HepG2 (cell line): ENCODE measurements at regions not wholly inside any gene's neighbourhood (a gene's known extent, or its start where the extent isn't known, plus 50 kb on each side); places are given as distances from the start of the nearest gene placed in this dataset.
"Not testable (repeated sequence)": the region's sequence is repeated elsewhere in the genome, so short reads cannot be mapped to it uniquely, and the experiment has no call there.

ENCODE experiments used
- ATAC-seq: fragments of 200-7000 bp; cut with Tn5 transposase; 3 replicates; pipeline ENCODE4 v1.9.1; 2020; ENCODE audit warnings: mild to moderate bottlenecking, moderate library complexity
- BruUV-seq: library from RNA; stranded (reverse); fragments of 400-500 nt; replicated peaks from 2 replicates; lab custom pipeline; 2021; lab: Mats Ljungman, UMichigan
- CTCF ChIA-PET: fragments of 300-600 bp; formaldehyde crosslinking; extraction: SDS; loops from one replicate; lab custom pipeline; 2021; ENCODE audit warnings: low total read pairs, inconsistent platforms, low intra/inter-chr PET ratio; lab: Yijun Ruan, JAX
- POLR2A ChIA-PET: fragments of 350-600 bp; sonication (Branson Sonifier 250); formaldehyde crosslinking; loops from one replicate; lab custom pipeline; 2020; ENCODE audit warnings: antibody characterized with exemption, inconsistent platforms; lab: Yijun Ruan, JAX
- DNase-seq: peaks from one replicate; pipeline ENCODE4 v3.0.0-alpha.2; 2015; ENCODE audit warnings: low spot score
- FAIRE-seq: peaks from 3 replicates; lab custom pipeline; 2011; peaks lifted over from hg19 to GRCh38; lab: Jason Lieb, UNC
- H2AFZ ChIP-seq: one replicate; pipeline ENCODE4 v1.6.1; 2011; ENCODE audit warnings: low read length, inconsistent platforms
- H3K27ac ChIP-seq: fragments of 300-600 bp; 3 replicates; pipeline ENCODE4 v1.8.0; 2011; ENCODE audit warnings: mixed run types, mild to moderate bottlenecking, mixed read lengths, low read length, inconsistent platforms; ENCODE audit not compliant: insufficient read depth; ENCODE audit errors: extremely low read length
- H3K27me3 ChIP-seq, 2 experiments: fragments of 200-600 bp in 1 of 2; 2 replicates in 1 of 2; 3 replicates in 1 of 2; pipeline versions ENCODE4 v1.6.0 to v1.8.0; 2011; ENCODE audit warnings: low read length in 2 of 2, mild to moderate bottlenecking in 2 of 2, moderate library complexity in 2 of 2, inconsistent platforms in 1 of 2; ENCODE audit not compliant: insufficient read depth in 2 of 2, control insufficient read depth in 1 of 2
- H3K36me3 ChIP-seq, 2 experiments: fragments of 200-600 bp in 1 of 2; replicated peaks in 1 of 2; 2 replicates in 1 of 2; 3 replicates in 1 of 2; pipeline versions ENCODE4 v1.5.1 to v1.8.0; 2011; ENCODE audit warnings: low read length in 2 of 2, inconsistent platforms in 1 of 2; ENCODE audit not compliant: insufficient read depth in 2 of 2, control insufficient read depth in 1 of 2
- H3K4me1 ChIP-seq: 2 replicates; pipeline ENCODE4 v1.5.1; 2012; ENCODE audit warnings: low read length, inconsistent platforms; ENCODE audit not compliant: insufficient read depth
- H3K4me2 ChIP-seq: 2 replicates; pipeline ENCODE4 v1.6.0; 2011; ENCODE audit warnings: low read depth, low read length, inconsistent platforms
- H3K4me3 ChIP-seq, 3 experiments: fragments of 200-600 bp in 1 of 3; sonication (generic), shearing (Covaris generic) in 1 of 3; replicated peaks in 1 of 3; 2 replicates each; pipeline ENCODE4 v1.5.1; 2011 to 2016; ENCODE audit warnings: low read length in 3 of 3, inconsistent platforms in 2 of 3, low read depth in 2 of 3, mild to moderate bottlenecking in 2 of 3, control low read depth in 1 of 3, mixed read lengths in 1 of 3; ENCODE audit not compliant: insufficient read depth in 1 of 3
- H3K79me2 ChIP-seq: one replicate; pipeline ENCODE4 v1.6.1; 2011; ENCODE audit warnings: low read length, inconsistent platforms; ENCODE audit not compliant: insufficient read depth
- H3K9ac ChIP-seq: 2 replicates; pipeline ENCODE4 v1.6.0; 2011; ENCODE audit warnings: mild to moderate bottlenecking, low read depth, low read length, inconsistent platforms; ENCODE audit not compliant: insufficient read depth
- H3K9me3 ChIP-seq: 2 replicates; pipeline ENCODE4 v1.5.1; 2012; ENCODE audit warnings: mild to moderate bottlenecking, low read length
- H4K20me1 ChIP-seq: 2 replicates; pipeline ENCODE4 v1.6.0; 2011; ENCODE audit warnings: inconsistent platforms, mild to moderate bottlenecking, low read length, moderate library complexity; ENCODE audit not compliant: insufficient read depth
- NFKB2 ChIP-seq: sonication (generic); formaldehyde crosslinking; IDR thresholded peaks from 2 replicates; pipeline ENCODE4 v1.4.0; 2020; ENCODE audit warnings: missing genetic modification reagents, borderline replicate concordance
- ZNF333 ChIP-seq: sonication (generic); formaldehyde crosslinking; IDR thresholded peaks from 2 replicates; pipeline ENCODE4 v1.4.0; 2020; ENCODE audit warnings: mild to moderate bottlenecking, missing genetic modification reagents, borderline replicate concordance
- WGBS: methylation state at CpG from one replicate; pipeline ENCODE4 v1.1.6; 2017; ENCODE audit warnings: low lambda C conversion rate; 5-methylcytosine and 5-hydroxymethylcytosine counted together
- in situ Hi-C: cut with HindIII; loops from 2 replicates; pipeline ENCODE4 v1.10.0; 2017; ENCODE audit warnings: low pct_unique_long_range_greater_than_20kb; ENCODE audit not compliant: extremely low pct_ligation_motif_present
- intact Hi-C: fragments of 100-400 bp; cut with micrococcal nuclease; formaldehyde crosslinking; loops from one replicate; pipeline ENCODE4 v1.10.0; 2022; ENCODE audit not compliant: unreplicated experiment
- TF ChIP-seq, protein P1 (sequence below): sonication (generic); formaldehyde crosslinking; IDR thresholded peaks from 2 replicates; pipeline ENCODE4; 2020; ENCODE audit warnings: missing genetic modification reagents, mild to moderate bottlenecking, borderline replicate concordance

- ChIA-PET CTCF (no interaction called here), POLR2A (no interaction called here)
- Histone ChIP-seq H3K9ac (no peak overlapping the region), H3K4me3 (no peak overlapping the region), H2AFZ (no peak overlapping the region), H3K4me1 (no peaks in the 10 kb centered on the region), H4K20me1 (peaks cover 7% of the 10 kb centered on the region; the same call in 1 of the 2 replicates), H3K79me2 (no peaks in the 10 kb centered on the region), H3K4me2 (no peak overlapping the region), H3K36me3 (peaks cover 12 to 49% of the 10 kb centered on the region in 2 experiments), H3K27me3 (no peaks in the 10 kb centered on the region), H3K9me3 (no peaks in the 10 kb centered on the region)
- FAIRE-seq (no peak), ATAC-seq (no peak), DNase-seq (no peak)
- intact Hi-C loops (no loop called here), in situ Hi-C loops (no loop called here)
- WGBS = 98% methylated on average over 9 of the region's 11 CpGs
- no peak for TF ChIP-seq NFKB2 (CRISPR knock-in tag)
- TF ChIP-seq, protein P1, sequence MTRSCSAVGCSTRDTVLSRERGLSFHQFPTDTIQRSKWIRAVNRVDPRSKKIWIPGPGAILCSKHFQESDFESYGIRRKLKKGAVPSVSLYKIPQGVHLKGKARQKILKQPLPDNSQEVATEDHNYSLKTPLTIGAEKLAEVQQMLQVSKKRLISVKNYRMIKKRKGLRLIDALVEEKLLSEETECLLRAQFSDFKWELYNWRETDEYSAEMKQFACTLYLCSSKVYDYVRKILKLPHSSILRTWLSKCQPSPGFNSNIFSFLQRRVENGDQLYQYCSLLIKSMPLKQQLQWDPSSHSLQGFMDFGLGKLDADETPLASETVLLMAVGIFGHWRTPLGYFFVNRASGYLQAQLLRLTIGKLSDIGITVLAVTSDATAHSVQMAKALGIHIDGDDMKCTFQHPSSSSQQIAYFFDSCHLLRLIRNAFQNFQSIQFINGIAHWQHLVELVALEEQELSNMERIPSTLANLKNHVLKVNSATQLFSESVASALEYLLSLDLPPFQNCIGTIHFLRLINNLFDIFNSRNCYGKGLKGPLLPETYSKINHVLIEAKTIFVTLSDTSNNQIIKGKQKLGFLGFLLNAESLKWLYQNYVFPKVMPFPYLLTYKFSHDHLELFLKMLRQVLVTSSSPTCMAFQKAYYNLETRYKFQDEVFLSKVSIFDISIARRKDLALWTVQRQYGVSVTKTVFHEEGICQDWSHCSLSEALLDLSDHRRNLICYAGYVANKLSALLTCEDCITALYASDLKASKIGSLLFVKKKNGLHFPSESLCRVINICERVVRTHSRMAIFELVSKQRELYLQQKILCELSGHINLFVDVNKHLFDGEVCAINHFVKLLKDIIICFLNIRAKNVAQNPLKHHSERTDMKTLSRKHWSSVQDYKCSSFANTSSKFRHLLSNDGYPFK (CRISPR knock-in tag) = no peak
- no peak for TF ChIP-seq ZNF333 (CRISPR knock-in tag)
- TF ChIP-seq, all 625 proteins: peak for 0
- BruUV-seq = no TSS peak
- no peak overlapping the region for H3K27ac ChIP-seq
These were observed 124.6 kb downstream of the SHANK2 start for GRCh38 chr11:71127806-71128205.

- H3K4me3 ChIP-seq, H2AFZ ChIP-seq, H3K27ac ChIP-seq, H4K20me1 ChIP-seq, ATAC-seq, BruUV-seq, H3K9me3 ChIP-seq, H3K27me3 ChIP-seq, H3K4me2 ChIP-seq, FAIRE-seq, H3K9ac ChIP-seq, DNase-seq, CTCF ChIA-PET, H3K79me2 ChIP-seq, H3K4me1 ChIP-seq, POLR2A ChIA-PET, in situ Hi-C loops, intact Hi-C loops: not testable (repeated sequence)
- peaks cover 9 to 35% of the 10 kb centered on the region in 2 experiments; a peak in 4 of 5 replicates for H3K36me3 ChIP-seq
- WGBS = 90% methylated on average over 5 of the region's 5 CpGs
These were observed 126.0 kb downstream of the SHANK2 start for GRCh38 chr11:71126401-71126800.
